Suppressor macrophage (primary cell): ENCODE measurements at regions not wholly inside any gene's neighbourhood (a gene's known extent, or its start where the extent isn't known, plus 50 kb on each side); places are given as distances from the start of the nearest gene placed in this dataset.
A peak's percentile ranks its signal among the peaks of the same experiment; 100 is the strongest.
"Not testable (repeated sequence)": the region's sequence is repeated elsewhere in the genome, so short reads cannot be mapped to it uniquely, and the experiment has no call there.

ENCODE experiments used
- DNase-seq, 4 experiments: peaks; one replicate each; pipeline ENCODE4 v3.0.0-alpha.2; 2020 to 2022

DNA sequence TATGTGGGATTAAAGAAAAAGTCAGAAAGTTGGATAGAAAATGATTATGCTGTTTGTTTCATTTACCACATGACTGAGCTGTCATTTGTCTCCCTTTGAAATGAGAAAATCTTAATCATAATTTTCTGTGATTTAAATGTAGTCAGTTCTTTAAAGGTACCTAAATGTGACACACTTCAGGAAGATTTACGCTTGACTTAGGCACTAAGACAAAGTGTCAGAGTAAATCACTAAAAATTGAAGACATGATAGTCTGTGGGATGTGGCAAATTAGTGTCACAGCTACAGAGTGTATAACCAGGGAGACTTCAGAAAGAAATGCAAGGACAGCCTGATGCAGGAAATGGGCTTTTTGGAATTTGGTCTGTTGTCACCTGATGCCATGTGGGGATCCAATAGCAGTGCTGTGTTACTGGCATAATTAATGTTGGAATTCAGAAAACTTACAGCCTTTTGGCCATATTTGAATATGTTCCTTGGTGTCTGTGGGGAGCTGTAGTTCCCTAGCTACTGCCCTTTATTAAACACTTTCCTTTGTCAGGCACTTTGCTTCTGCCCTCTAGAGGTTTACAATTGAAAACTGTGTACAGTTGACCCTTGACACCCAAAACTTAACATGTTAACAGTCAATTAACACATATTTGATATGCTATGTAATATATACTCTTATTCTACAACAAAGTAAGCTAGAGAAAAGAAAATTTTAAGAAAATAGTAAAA is 493.8 kb downstream of the UTRN start:
- peak; percentile 2 to 43 (median 18) for DNase-seq

DNA sequence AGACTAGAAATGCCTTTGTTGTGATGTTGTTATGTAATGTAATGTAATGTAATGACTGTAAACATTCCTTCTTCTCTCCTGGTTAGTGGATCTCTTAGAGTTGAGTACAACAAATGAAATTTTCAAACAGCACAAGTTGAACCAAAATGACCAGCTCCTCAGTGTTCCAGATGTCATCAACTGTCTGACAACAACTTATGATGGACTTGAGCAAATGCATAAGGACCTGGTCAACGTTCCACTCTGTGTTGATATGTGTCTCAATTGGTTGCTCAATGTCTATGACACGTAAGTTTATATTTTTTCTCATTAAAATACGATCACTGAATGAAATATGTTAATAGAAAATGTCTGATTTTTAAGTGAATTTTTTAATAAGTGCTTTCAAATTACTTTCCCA is 496.7 kb downstream of the UTRN start:
- no peak for DNase-seq

- no peak for DNase-seq
Observed at GRCh38 chr6:144782634-144783033, 497.5 kb downstream of the UTRN start.

- DNase-seq, result no peak
Observed at GRCh38 chr6:144785056-144785455, 499.9 kb downstream of the UTRN start.

GRCh38 chr6:144786825-144787224 is 501.7 kb downstream of the UTRN start:
- DNase-seq, result no peak

DNA sequence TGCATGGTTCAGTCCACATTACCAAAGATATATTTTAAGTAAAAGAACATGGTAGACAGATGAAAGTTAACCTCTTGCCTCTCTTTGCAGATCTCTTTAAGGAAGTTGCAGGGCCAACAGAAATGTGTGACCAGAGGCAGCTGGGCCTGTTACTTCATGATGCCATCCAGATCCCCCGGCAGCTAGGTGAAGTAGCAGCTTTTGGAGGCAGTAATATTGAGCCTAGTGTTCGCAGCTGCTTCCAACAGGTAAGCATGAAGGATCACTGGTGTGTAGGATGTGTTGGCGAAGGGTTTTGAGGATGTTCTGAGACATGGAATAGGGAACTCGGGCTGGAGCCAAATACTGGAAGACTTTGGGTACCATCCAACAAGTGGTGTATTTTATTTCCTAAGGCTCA is 508.6 kb downstream of the UTRN start:
- DNase-seq, result no peak

- DNase-seq, result not testable (repeated sequence)
Observed at GRCh38 chr6:144795022-144795421, 509.9 kb downstream of the UTRN start.

- DNase-seq, result no peak
Observed at GRCh38 chr6:144796070-144796469, 510.9 kb downstream of the UTRN start.

DNA sequence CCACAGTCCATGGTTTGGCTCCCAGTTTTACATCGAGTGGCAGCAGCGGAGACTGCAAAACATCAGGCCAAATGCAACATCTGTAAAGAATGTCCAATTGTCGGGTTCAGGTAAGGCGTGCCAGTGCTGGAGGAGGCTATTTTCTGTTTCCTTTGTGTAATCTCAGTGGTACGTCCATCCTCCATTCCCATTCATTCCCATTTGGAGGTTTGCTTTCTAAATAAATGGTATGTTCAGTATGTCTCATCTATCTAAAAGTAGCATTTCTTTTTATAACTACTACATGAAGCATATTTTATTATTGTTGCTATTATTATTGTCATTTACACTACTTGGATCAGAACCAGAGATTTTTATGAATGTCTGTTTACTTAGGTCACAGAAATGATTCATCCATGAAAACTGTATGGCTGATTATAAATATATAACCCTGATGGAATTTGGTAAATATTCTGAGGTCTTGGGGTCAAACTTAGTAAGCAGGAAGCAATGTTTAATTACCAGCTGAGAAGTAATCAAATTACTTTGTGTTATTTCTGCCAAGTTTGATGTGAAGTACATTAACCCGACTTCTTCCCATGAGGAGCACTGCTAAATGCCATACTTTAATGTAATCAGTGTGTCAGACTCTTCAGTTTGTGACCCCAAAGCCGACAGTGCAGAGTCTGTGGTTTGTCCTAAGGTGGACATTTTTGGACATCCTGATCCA is 512.9 kb downstream of the UTRN start:
- no peak for DNase-seq

GRCh38 chr6:144804246-144804790 is 519.2 kb downstream of the UTRN start:
- no peak for DNase-seq

DNA sequence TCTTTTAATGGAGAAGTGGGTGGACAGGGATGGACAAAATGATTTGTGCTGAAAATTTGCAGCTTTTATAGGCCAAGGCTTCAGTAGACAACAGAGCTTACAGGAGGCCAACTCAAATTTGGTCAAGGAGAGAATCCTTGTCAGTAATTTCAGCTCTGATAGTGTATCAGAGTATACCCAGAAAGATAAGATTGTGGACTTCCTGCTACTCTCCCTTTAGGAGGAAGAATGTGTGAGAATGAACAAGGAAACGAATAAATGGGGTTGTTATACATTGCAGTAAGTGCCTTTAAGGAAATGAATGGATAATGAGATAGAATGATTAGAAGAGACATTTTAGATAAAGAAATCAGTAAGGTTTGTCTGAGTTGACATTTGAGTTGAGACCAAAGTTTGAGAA is 519.9 kb downstream of the UTRN start:
- no peak for DNase-seq

DNA sequence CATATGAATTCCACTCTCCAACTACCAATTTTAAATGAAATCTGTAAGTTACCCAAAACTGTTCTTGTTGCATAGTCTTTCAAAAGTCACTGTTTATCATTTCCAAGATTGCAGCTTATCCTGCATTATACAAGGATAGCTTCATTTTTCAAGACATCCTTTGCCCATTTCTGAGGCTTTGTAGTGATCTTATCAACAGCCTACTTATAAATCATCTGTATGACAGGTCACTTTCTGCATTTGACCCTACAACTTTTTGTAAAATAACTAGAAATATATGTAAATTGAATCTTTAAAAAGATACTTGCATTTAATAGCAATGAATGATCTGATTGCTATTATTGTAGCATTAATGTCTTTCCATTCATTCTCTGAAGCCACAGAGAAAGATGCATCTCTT is 521.1 kb downstream of the UTRN start:
- no peak for DNase-seq

DNA sequence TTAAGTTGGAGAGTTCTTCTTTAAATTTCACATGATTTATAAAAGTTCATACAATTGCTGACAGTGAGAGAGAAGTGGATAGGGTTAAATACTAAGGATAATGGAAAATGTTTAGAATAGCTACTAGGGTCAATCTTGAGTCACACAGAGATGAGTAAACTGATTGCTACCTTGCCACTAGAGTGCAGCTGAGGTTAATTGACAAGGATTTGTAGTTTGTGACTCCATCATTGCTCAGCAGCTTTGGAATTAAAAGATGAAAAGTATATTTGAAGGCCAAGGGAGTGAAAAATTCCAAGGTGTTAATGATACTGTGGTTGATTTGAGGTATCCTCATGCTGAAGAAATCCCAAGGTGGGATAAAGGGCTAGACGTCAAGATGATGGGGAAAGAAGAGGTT is 524.0 kb downstream of the UTRN start:
- DNase-seq, result no peak

DNA sequence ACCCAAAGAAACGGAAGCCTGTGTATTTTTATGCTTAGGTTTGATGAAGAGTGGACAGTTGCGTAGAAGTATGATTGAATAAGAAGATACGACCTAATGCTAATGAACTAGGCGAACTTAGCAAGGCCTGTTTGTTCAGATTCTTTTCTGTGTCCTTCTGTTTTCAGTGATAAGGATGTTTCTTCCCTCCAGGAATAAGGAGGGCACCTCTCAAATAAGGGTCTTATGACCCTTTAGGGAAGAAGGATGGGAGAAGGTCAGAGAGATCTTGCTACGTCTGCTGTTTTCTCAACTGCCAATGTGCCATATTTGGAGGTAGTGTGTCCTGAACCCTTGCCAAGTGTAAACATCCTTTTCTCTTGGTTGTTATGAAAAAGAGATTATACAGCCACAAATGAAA is 524.8 kb downstream of the UTRN start:
- DNase-seq, result no peak

DNA sequence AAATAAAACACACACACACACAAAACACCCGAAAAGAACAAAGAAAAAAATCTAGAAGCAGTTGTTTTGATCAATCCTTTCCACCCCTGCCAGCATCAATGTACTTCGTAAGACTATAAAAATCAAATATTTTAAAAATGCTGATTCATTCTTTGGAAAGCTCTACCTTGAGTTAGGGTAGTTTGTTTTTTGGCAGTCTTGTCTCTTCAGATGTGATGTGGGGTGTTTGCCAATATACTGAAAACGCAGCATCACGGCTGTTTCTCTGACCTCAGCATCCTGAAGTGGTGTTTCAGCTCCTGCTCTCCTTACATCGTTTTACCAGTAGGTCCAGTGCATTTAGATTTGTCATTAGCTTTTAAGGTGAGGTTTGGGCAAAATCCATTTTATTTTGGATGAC is 526.0 kb downstream of the UTRN start:
- no peak for DNase-seq

- no peak for DNase-seq
Observed at GRCh38 chr6:144816936-144817335, 531.8 kb downstream of the UTRN start.

- no peak for DNase-seq
Observed at GRCh38 chr6:144820270-144820669, 535.1 kb downstream of the UTRN start.

GRCh38 chr6:144823131-144823530 is 538.0 kb downstream of the UTRN start:
- no peak for DNase-seq

- no peak for DNase-seq
Observed at GRCh38 chr6:144824018-144824417, 538.9 kb downstream of the UTRN start.

- DNase-seq, result no peak
Observed at GRCh38 chr6:144834426-144835038, 549.4 kb downstream of the UTRN start.

DNA sequence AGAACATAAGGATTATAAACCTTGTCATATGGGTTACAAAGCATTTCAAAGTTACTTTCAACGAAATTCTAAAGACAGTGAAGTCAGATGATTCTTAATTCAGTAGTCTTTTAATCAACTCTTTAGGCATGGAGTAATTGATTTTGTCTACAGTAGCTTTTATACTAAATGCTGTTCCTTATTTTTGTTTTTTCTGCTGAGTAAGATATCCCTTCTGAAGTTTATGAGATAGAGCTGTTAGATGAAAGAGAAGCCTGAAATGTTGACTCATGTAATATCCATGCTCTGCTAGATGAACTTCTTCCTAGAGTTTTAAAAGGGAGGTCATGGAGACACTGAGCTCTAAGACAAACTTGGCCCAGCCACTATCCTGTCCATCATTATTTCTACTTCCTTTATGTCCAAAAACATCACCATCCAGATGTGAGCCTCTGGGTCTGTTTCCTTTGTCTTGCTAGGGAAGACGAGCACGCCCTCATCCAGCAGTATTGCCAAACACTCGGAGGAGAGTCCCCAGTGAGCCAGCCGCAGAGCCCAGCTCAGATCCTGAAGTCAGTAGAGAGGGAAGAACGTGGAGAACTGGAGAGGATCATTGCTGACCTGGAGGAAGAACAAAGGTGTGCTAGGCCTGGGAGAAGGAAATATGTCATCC is 550.3 kb downstream of the UTRN start:
- peak in 1 of 4 experiments; percentile 4 for DNase-seq

- no peak for DNase-seq
Observed at GRCh38 chr6:144840619-144841018, 555.5 kb downstream of the UTRN start.

DNA sequence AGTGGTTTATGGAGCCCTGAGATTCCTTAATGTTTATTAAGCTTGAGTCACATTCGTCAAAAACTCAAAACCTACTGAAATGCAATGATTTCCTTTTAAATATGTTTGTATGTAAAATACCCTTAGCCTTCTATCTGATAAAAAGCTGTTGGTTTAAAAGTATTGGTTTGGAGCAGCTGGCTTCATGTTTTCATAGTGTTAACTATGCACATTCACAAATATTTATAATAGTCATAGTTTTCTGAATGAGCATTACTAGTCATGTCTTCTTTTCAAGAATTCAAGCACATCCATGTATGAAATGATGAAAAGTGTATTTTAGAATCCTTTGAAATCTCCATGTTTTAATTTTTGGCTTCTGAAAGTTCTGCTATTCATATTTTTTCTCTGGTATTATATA is 558.6 kb downstream of the UTRN start:
- no peak for DNase-seq
